Lower lobe of right lung (tissue), 2 donors: ENCODE measurements at regions not wholly inside any gene's neighbourhood (a gene's known extent, or its start where the extent isn't known, plus 50 kb on each side); places are given as distances from the start of the nearest gene placed in this dataset.

Experiments used
- ATAC-seq, 2 donors: fragments of 200-7000 bp; cut with Tn5 transposase; one replicate each; pipeline ENCODE4 v1.9.1; 2020 to 2022; ENCODE audit warnings: mild to moderate bottlenecking in 2 of 2, moderate library complexity in 2 of 2
- DNase-seq: peaks from one replicate; pipeline ENCODE4 v3.0.0-alpha.2; 2020
- H3K27ac ChIP-seq: fragments of 200-600 bp; one replicate; pipeline ENCODE4 v1.8.0; 2022
- H3K27me3 ChIP-seq: fragments of 200-600 bp; one replicate; pipeline ENCODE4 v1.8.0; 2022; ENCODE audit warnings: low read depth
- H3K36me3 ChIP-seq: fragments of 200-600 bp; one replicate; pipeline ENCODE4 v1.8.0; 2022; ENCODE audit warnings: mild to moderate bottlenecking
- H3K4me1 ChIP-seq: fragments of 200-600 bp; one replicate; pipeline ENCODE4 v1.8.0; 2022
- H3K4me3 ChIP-seq: fragments of 200-600 bp; one replicate; pipeline ENCODE4 v1.8.0; 2022; ENCODE audit warnings: mild to moderate bottlenecking
- H3K9me3 ChIP-seq: fragments of 200-600 bp; one replicate; pipeline ENCODE4 v1.8.0; 2022
- CTCF ChIP-seq: fragments of 200-600 bp; IDR thresholded peaks from one replicate; pipeline ENCODE4 v1.8.0; 2022; ENCODE audit warnings: antibody characterized with exemption, mild to moderate bottlenecking
- intact Hi-C: fragments of 100-400 bp; cut with DNase I; formaldehyde crosslinking; loops from one replicate; pipeline ENCODE4 v1.11.0; 2022
- donor health status: DM: no; HTN: yes; CAD: no; lungs with severe emphysema.

- ATAC-seq, result no peak
- Histone ChIP-seq H3K36me3 (no peaks in the 10 kb centered on the region), H3K9me3 (no peaks in the 10 kb centered on the region), H3K4me1 (peaks cover 5% of the 10 kb centered on the region), H3K27me3 (no peaks in the 10 kb centered on the region), H3K27ac (no peak overlapping the region), H3K4me3 (no peak overlapping the region)
- DNase-seq, result no peak
- no peak for TF ChIP-seq CTCF
- intact Hi-C loops, result loop anchor here (10.0 kb wide), 1 partner anchor 253 kb away; no protein-coding TSS in a partner anchor
Measured at GRCh38 chr15:38698254-38698653, 133.6 kb upstream of the RASGRP1 start.

GRCh38 chr15:38699633-38700230 is 135.1 kb upstream of the RASGRP1 start:
- TF ChIP-seq CTCF, result peak; percentile 83
- Histone ChIP-seq H3K27ac (no peak overlapping the region), H3K9me3 (no peaks in the 10 kb centered on the region), H3K36me3 (no peaks in the 10 kb centered on the region), H3K4me3 (no peak overlapping the region), H3K27me3 (no peaks in the 10 kb centered on the region), H3K4me1 (peaks cover 5% of the 10 kb centered on the region)
- DNase-seq, result peak; percentile 53
- peak; percentile 68 to 73 for ATAC-seq
- intact Hi-C loops, result loop anchor here (10.0 kb wide), 1 partner anchor 255 kb away; no protein-coding TSS in a partner anchor

GRCh38 chr15:38701149-38701548 is 136.5 kb upstream of the RASGRP1 start:
- H3K27me3 ChIP-seq, result no peaks in the 10 kb centered on the region
- H3K36me3 ChIP-seq, result no peaks in the 10 kb centered on the region
- H3K9me3 ChIP-seq, result no peaks in the 10 kb centered on the region
- no peak overlapping the region for H3K27ac ChIP-seq
- intact Hi-C loops, result no loop called here
- no peaks in the 10 kb centered on the region for H3K4me1 ChIP-seq
- no peak overlapping the region for H3K4me3 ChIP-seq
- no peak for ATAC-seq
- TF ChIP-seq CTCF, result no peak
- DNase-seq, result no peak

GRCh38 chr15:38702178-38702912 is 137.7 kb upstream of the RASGRP1 start:
- no peak for ATAC-seq
- no peak overlapping the region for H3K27ac ChIP-seq
- TF ChIP-seq CTCF, result no peak
- intact Hi-C loops, result no loop called here
- H3K9me3 ChIP-seq, result no peaks in the 10 kb centered on the region
- no peak for DNase-seq
- no peak overlapping the region for H3K4me3 ChIP-seq
- H3K4me1 ChIP-seq, result no peaks in the 10 kb centered on the region
- H3K27me3 ChIP-seq, result peaks cover 3% of the 10 kb centered on the region
- no peaks in the 10 kb centered on the region for H3K36me3 ChIP-seq

GRCh38 chr15:38705436-38706219 is 141.0 kb upstream of the RASGRP1 start:
- H3K27me3 ChIP-seq, result peaks cover 3% of the 10 kb centered on the region
- no peak overlapping the region for H3K4me3 ChIP-seq
- intact Hi-C loops, result no loop called here
- no peak for DNase-seq
- H3K4me1 ChIP-seq, result no peaks in the 10 kb centered on the region
- no peak overlapping the region for H3K27ac ChIP-seq
- ATAC-seq, result no peak
- H3K36me3 ChIP-seq, result no peaks in the 10 kb centered on the region
- no peak for TF ChIP-seq CTCF
- H3K9me3 ChIP-seq, result no peaks in the 10 kb centered on the region
